Endodermal cell (in vitro differentiated cells): ENCODE measurements at regions not wholly inside any gene's neighbourhood (a gene's known extent, or its start where the extent isn't known, plus 50 kb on each side); places are given as distances from the start of the nearest gene placed in this dataset.

Experiments
- DNase-seq: peaks from one replicate; pipeline ENCODE4 v3.0.0-alpha.2; 2017
- H3K27ac ChIP-seq: 2 replicates; pipeline ENCODE4 v1.5.1; 2013; ENCODE audit warnings: mild to moderate bottlenecking, low read depth, low read length, moderate library complexity
- H3K27me3 ChIP-seq: 2 replicates; pipeline ENCODE4 v1.6.1; 2013; ENCODE audit warnings: mild to moderate bottlenecking, low read length, moderate library complexity; ENCODE audit not compliant: insufficient read depth, control insufficient read depth, poor library complexity, severe bottlenecking
- H3K36me3 ChIP-seq: 2 replicates; pipeline ENCODE4 v1.7.0; 2013; ENCODE audit warnings: mild to moderate bottlenecking, low read length, moderate library complexity; ENCODE audit not compliant: control insufficient read depth, insufficient read depth
- H3K4me1 ChIP-seq: one replicate; pipeline ENCODE4 v1.7.0; 2013; ENCODE audit warnings: low read length; ENCODE audit not compliant: control insufficient read depth, insufficient read depth
- H3K4me3 ChIP-seq: 2 replicates; pipeline ENCODE4 v1.5.1; 2013; ENCODE audit warnings: mild to moderate bottlenecking, low read length, moderate library complexity
- H3K9ac ChIP-seq: 2 replicates; pipeline ENCODE4 v1.6.1; 2013; ENCODE audit warnings: mild to moderate bottlenecking, low read length, moderate library complexity; ENCODE audit not compliant: poor library complexity, severe bottlenecking; ENCODE audit errors: extremely low read depth
- H3K9me3 ChIP-seq: 2 replicates; pipeline ENCODE4 v1.6.1; 2013; ENCODE audit warnings: mild to moderate bottlenecking, low read length, moderate library complexity; ENCODE audit not compliant: control insufficient read depth
- H3K27ac Mint-ChIP-seq: 2 replicates; pipeline ENCODE4 v1.8.0; 2020; ENCODE audit warnings: mixed read lengths
- H3K27me3 Mint-ChIP-seq: 2 replicates; pipeline ENCODE4 v1.8.0; 2021; ENCODE audit warnings: mild to moderate bottlenecking, mixed read lengths; ENCODE audit not compliant: insufficient read depth
- H3K36me3 Mint-ChIP-seq: 2 replicates; pipeline ENCODE4 v1.8.0; 2020; ENCODE audit warnings: low read depth, mixed read lengths
- H3K4me1 Mint-ChIP-seq: 2 replicates; pipeline ENCODE4 v1.8.0; 2020; ENCODE audit warnings: mixed read lengths
- H3K4me3 Mint-ChIP-seq: 2 replicates; pipeline ENCODE4 v1.8.0; 2020; ENCODE audit warnings: mild to moderate bottlenecking, moderate library complexity, mixed read lengths
- H3K9me3 Mint-ChIP-seq: 2 replicates; pipeline ENCODE4 v1.8.0; 2020; ENCODE audit warnings: mild to moderate bottlenecking, mixed read lengths
- CTCF ChIP-seq: fragments of 200-600 bp; sonication (generic); conservative IDR thresholded peaks from 2 replicates; pipeline ENCODE4 v1.5.0; 2021; ENCODE audit warnings: antibody characterized with exemption, mild to moderate bottlenecking
- WGBS, 2 experiments: methylation state at CpG; one replicate each; pipeline versions ENCODE4 v1.1.5 to v1.1.7; 2013; ENCODE audit warnings: missing lambda C conversion rate in 2 of 2, mixed read lengths in 1 of 2; ENCODE audit not compliant: insufficient coverage in 1 of 2, insufficient read length in 1 of 2; 5-methylcytosine and 5-hydroxymethylcytosine counted together

GRCh38 chr3:187795207-187795960 lies 50.1 kb upstream of the BCL6 start:
- no peak overlapping the region for H3K4me3 ChIP-seq
- no peak overlapping the region for H3K4me3 Mint-ChIP-seq
- peaks cover 40% of the 10 kb centered on the region for H3K27me3 ChIP-seq
- no peaks in the 10 kb centered on the region for H3K9me3 Mint-ChIP-seq
- no peak for TF ChIP-seq CTCF
- H3K9me3 ChIP-seq, result no peaks in the 10 kb centered on the region
- no peak overlapping the region for H3K27ac ChIP-seq
- peaks cover 33% of the 10 kb centered on the region for H3K27me3 Mint-ChIP-seq
- H3K36me3 Mint-ChIP-seq, result no peaks in the 10 kb centered on the region
- H3K4me1 Mint-ChIP-seq, result peaks cover 16% of the 10 kb centered on the region
- H3K4me1 ChIP-seq, result peaks cover 6% of the 10 kb centered on the region
- H3K27ac Mint-ChIP-seq, result no peak overlapping the region
- DNase-seq, result no peak
- no peak overlapping the region for H3K9ac ChIP-seq
- H3K36me3 ChIP-seq, result no peaks in the 10 kb centered on the region
- WGBS, 2 experiments, result 90 to 94% methylated on average over 7 of the region's 7 CpGs

GRCh38 chr3:187798126-187798525 lies 52.9 kb upstream of the BCL6 start:
- Mint-ChIP-seq H3K36me3 (no peaks in the 10 kb centered on the region), H3K4me3 (no peak overlapping the region), H3K27ac (no peak overlapping the region), H3K27me3 (peaks cover 35% of the 10 kb centered on the region), H3K9me3 (no peaks in the 10 kb centered on the region), H3K4me1 (peaks cover 12% of the 10 kb centered on the region)
- Histone ChIP-seq H3K27ac (no peak overlapping the region), H3K27me3 (peaks cover 35% of the 10 kb centered on the region), H3K4me1 (peaks cover 9% of the 10 kb centered on the region), H3K4me3 (no peak overlapping the region), H3K9me3 (no peaks in the 10 kb centered on the region), H3K9ac (no peak overlapping the region), H3K36me3 (no peaks in the 10 kb centered on the region)
- TF ChIP-seq CTCF, result no peak
- no peak for DNase-seq
- WGBS, 2 experiments, result 92 to 100% methylated on average over 1 of the region's 1 CpG

- H3K9ac ChIP-seq, result no peak overlapping the region
- TF ChIP-seq CTCF, result no peak
- H3K36me3 Mint-ChIP-seq, result no peaks in the 10 kb centered on the region
- H3K4me1 Mint-ChIP-seq, result peaks cover 13% of the 10 kb centered on the region
- no peak for DNase-seq
- H3K4me3 Mint-ChIP-seq, result no peak overlapping the region
- no peak overlapping the region for H3K4me3 ChIP-seq
- peaks cover 28% of the 10 kb centered on the region for H3K27me3 Mint-ChIP-seq
- H3K9me3 ChIP-seq, result no peaks in the 10 kb centered on the region
- 85 to 89% methylated on average over 10 to 15 of the region's 15 CpGs for WGBS, 2 experiments
- no peak overlapping the region for H3K27ac Mint-ChIP-seq
- H3K27ac ChIP-seq, result no peak overlapping the region
- H3K4me1 ChIP-seq, result peaks cover 7% of the 10 kb centered on the region
- peaks cover 28% of the 10 kb centered on the region for H3K27me3 ChIP-seq
- H3K36me3 ChIP-seq, result no peaks in the 10 kb centered on the region
- no peaks in the 10 kb centered on the region for H3K9me3 Mint-ChIP-seq
Measured at GRCh38 chr3:187798531-187799530, 53.6 kb upstream of the BCL6 start.
